Nephron (organoid): ENCODE measurements at regions not wholly inside any gene's neighbourhood (a gene's known extent, or its start where the extent isn't known, plus 50 kb on each side); places are given as distances from the start of the nearest gene placed in this dataset.

Experiments used
- H3K27ac Mint-ChIP-seq, 3 experiments: 2 replicates each; pipeline ENCODE4 v1.8.0; 2020; ENCODE audit warnings: mixed read lengths in 3 of 3, mild to moderate bottlenecking in 2 of 3, moderate library complexity in 1 of 3
- H3K27me3 Mint-ChIP-seq: 2 replicates; pipeline ENCODE4 v1.8.0; 2021; ENCODE audit warnings: low read depth, mild to moderate bottlenecking, moderate library complexity, mixed read lengths
- H3K36me3 Mint-ChIP-seq: 2 replicates; pipeline ENCODE4 v1.8.0; 2020; ENCODE audit warnings: low read depth, mixed read lengths
- H3K4me1 Mint-ChIP-seq: 2 replicates; pipeline ENCODE4 v1.8.0; 2020; ENCODE audit warnings: mixed read lengths
- H3K4me3 Mint-ChIP-seq, 3 experiments: 2 replicates each; pipeline ENCODE4 v1.8.0; 2020; ENCODE audit warnings: mild to moderate bottlenecking in 3 of 3, mixed read lengths in 3 of 3, moderate library complexity in 2 of 3
- H3K9me3 Mint-ChIP-seq: 2 replicates; pipeline ENCODE4 v1.8.0; 2020; ENCODE audit warnings: mixed read lengths
- CTCF ChIP-seq, 3 experiments: fragments of 200-600 bp; sonication (generic); IDR thresholded peaks; one replicate each; pipeline ENCODE4 v1.5.0; 2021; ENCODE audit warnings: antibody characterized with exemption in 3 of 3; ENCODE audit not compliant: unreplicated experiment in 3 of 3

GRCh38 chr14:45686771-45687170, 433.8 kb upstream of the MIS18BP1 start:
- peaks cover 30% of the 10 kb centered on the region for H3K9me3 Mint-ChIP-seq
- no peaks in the 10 kb centered on the region for H3K27me3 Mint-ChIP-seq
- no peaks in the 10 kb centered on the region for H3K4me1 Mint-ChIP-seq
- no peak for TF ChIP-seq CTCF (IDR thresholded peaks at IDR 0.05; ENCODE audit: unreplicated experiment in 3 of 3)
- no peak overlapping the region for H3K4me3 Mint-ChIP-seq
- peaks cover 3% of the 10 kb centered on the region for H3K36me3 Mint-ChIP-seq
- no peak overlapping the region for H3K27ac Mint-ChIP-seq

GRCh38 chr14:45680531-45680930, 427.5 kb upstream of the MIS18BP1 start:
- H3K4me1 Mint-ChIP-seq = peaks cover 4% of the 10 kb centered on the region
- no peak for TF ChIP-seq CTCF (IDR thresholded peaks at IDR 0.05; ENCODE audit: unreplicated experiment in 3 of 3)
- H3K36me3 Mint-ChIP-seq = no peaks in the 10 kb centered on the region
- H3K9me3 Mint-ChIP-seq = peaks cover 12% of the 10 kb centered on the region
- no peak overlapping the region for H3K4me3 Mint-ChIP-seq
- H3K27ac Mint-ChIP-seq = peak overlapping the region in 1 of 3 experiments; percentile 13
- no peaks in the 10 kb centered on the region for H3K27me3 Mint-ChIP-seq

GRCh38 chr14:45679853-45680252, 426.9 kb upstream of the MIS18BP1 start:
- peaks cover 4% of the 10 kb centered on the region for H3K4me1 Mint-ChIP-seq
- H3K4me3 Mint-ChIP-seq = no peak overlapping the region
- H3K36me3 Mint-ChIP-seq = no peaks in the 10 kb centered on the region
- no peak for TF ChIP-seq CTCF (IDR thresholded peaks at IDR 0.05; ENCODE audit: unreplicated experiment in 3 of 3)
- no peaks in the 10 kb centered on the region for H3K27me3 Mint-ChIP-seq
- H3K9me3 Mint-ChIP-seq = peaks cover 12% of the 10 kb centered on the region
- peak overlapping the region; percentile 6 to 61 (median 42) for H3K27ac Mint-ChIP-seq

- Mint-ChIP-seq H3K27ac (no peak overlapping the region), H3K9me3 (peaks cover 5% of the 10 kb centered on the region), H3K4me3 (no peak overlapping the region), H3K4me1 (peaks cover 4% of the 10 kb centered on the region), H3K27me3 (no peaks in the 10 kb centered on the region), H3K36me3 (no peaks in the 10 kb centered on the region)
- TF ChIP-seq CTCF (IDR thresholded peaks at IDR 0.05; ENCODE audit: unreplicated experiment in 3 of 3) = no peak
Observed at GRCh38 chr14:45678163-45678562, 425.2 kb upstream of the MIS18BP1 start.

GRCh38 chr14:45673420-45673819, 420.4 kb upstream of the MIS18BP1 start:
- H3K36me3 Mint-ChIP-seq = no peaks in the 10 kb centered on the region
- no peaks in the 10 kb centered on the region for H3K27me3 Mint-ChIP-seq
- no peak overlapping the region for H3K4me3 Mint-ChIP-seq
- H3K27ac Mint-ChIP-seq = no peak overlapping the region
- H3K9me3 Mint-ChIP-seq = peaks cover 5% of the 10 kb centered on the region
- TF ChIP-seq CTCF (IDR thresholded peaks at IDR 0.05; ENCODE audit: unreplicated experiment in 3 of 3) = no peak
- no peaks in the 10 kb centered on the region for H3K4me1 Mint-ChIP-seq

- TF ChIP-seq CTCF (IDR thresholded peaks at IDR 0.05; ENCODE audit: unreplicated experiment in 3 of 3) = no peak
- peaks cover 36% of the 10 kb centered on the region for H3K9me3 Mint-ChIP-seq
- no peaks in the 10 kb centered on the region for H3K4me1 Mint-ChIP-seq
- H3K27me3 Mint-ChIP-seq = peaks cover 4% of the 10 kb centered on the region
- no peak overlapping the region for H3K4me3 Mint-ChIP-seq
- H3K27ac Mint-ChIP-seq = no peak overlapping the region
- no peaks in the 10 kb centered on the region for H3K36me3 Mint-ChIP-seq
Observed at GRCh38 chr14:45664668-45665356, 411.8 kb upstream of the MIS18BP1 start.
